ENCODE measurements at regions not wholly inside any gene's neighbourhood (a gene's known extent, or its start where the extent isn't known, plus 50 kb on each side); places are given as distances from the start of the nearest gene placed in this dataset.

- no peak for TF ChIP-seq CTCF (IDR thresholded peaks at IDR 0.05)
- no peak for TF ChIP-seq POLR2A (IDR thresholded peaks at IDR 0.05)
These were observed 329.0 kb upstream of the LRATD1 start for GRCh38 chr2:14303366-14304115.

Measured in heart left ventricle (tissue), 13 donors.